ENCODE measurements at regions not wholly inside any gene's neighbourhood (a gene's known extent, or its start where the extent isn't known, plus 50 kb on each side); places are given as distances from the start of the nearest gene placed in this dataset.

DNA sequence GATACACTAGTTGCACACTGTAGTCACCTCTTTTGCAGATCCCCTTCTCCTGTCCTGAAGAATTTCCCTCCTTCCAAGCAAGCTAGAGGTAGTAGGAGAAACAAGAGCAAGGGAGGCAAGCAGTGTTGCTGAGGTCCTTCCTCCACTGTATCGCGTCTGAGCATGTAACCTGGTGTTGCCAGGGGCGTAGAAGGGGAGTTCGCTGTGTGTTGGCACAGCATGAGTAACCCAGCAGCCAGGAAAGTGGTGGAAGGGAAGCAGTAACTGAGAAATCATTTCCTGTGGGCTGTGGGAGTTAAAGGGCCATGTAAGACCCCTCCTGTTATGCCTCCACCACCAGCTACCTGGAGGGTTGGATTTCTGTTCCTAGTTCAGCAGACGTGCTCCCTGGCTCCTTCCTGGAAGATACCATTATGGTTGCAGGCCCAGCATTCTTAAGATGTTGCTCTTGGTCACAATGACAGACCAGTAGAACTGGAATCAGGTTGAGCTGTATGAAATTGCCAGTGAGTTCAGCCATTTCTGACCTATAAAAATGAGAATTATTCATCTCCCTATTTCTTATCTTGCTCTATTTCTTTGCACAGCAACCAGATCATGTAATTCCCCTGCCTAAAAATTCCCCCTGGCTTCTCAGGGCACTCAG is 215.3 kb upstream of the TOPAZ1 start:
- Histone ChIP-seq H3K36me3 (no peaks in the 10 kb centered on the region), H3K4me3 (no peak overlapping the region), H3K27ac (no peak overlapping the region), H3K9me3 (no peaks in the 10 kb centered on the region), H3K4me1 (no peaks in the 10 kb centered on the region), H3K27me3 (no peaks in the 10 kb centered on the region)
- intact Hi-C loops (cut with DNase I) = no loop called here
- no peak for TF ChIP-seq POLR2AphosphoS5 (IDR thresholded peaks at IDR 0.05; ENCODE audit: insufficient read depth in 1 of 2, low read depth in 1 of 2)
- TF ChIP-seq POLR2A (IDR thresholded peaks at IDR 0.05) = no peak
- TF ChIP-seq CTCF (IDR thresholded peaks at IDR 0.05) = no peak
- DNase-seq (ENCODE audit: extremely low spot score in 2 of 2) = no peak

- no peak overlapping the region for H3K27ac ChIP-seq
- intact Hi-C loops (cut with DNase I) = no loop called here
- TF ChIP-seq POLR2AphosphoS5 (IDR thresholded peaks at IDR 0.05; ENCODE audit: insufficient read depth in 1 of 2, low read depth in 1 of 2) (no peak), CTCF (IDR thresholded peaks at IDR 0.05) (no peak), POLR2A (IDR thresholded peaks at IDR 0.05) (no peak)
- no peaks in the 10 kb centered on the region for H3K36me3 ChIP-seq
- no peaks in the 10 kb centered on the region for H3K4me1 ChIP-seq
- no peaks in the 10 kb centered on the region for H3K9me3 ChIP-seq
- H3K27me3 ChIP-seq = no peaks in the 10 kb centered on the region
- peak in 1 of 2 donors; percentile 56 for DNase-seq (ENCODE audit: extremely low spot score in 2 of 2)
- H3K4me3 ChIP-seq = no peak overlapping the region
Observed at GRCh38 chr3:44029100-44029499, 212.6 kb upstream of the TOPAZ1 start.

- no peak for DNase-seq (ENCODE audit: extremely low spot score in 2 of 2)
- no peak overlapping the region for H3K27ac ChIP-seq
- intact Hi-C loops (cut with DNase I) = no loop called here
- H3K27me3 ChIP-seq = no peaks in the 10 kb centered on the region
- H3K4me3 ChIP-seq = no peak overlapping the region
- no peaks in the 10 kb centered on the region for H3K9me3 ChIP-seq
- H3K4me1 ChIP-seq = no peaks in the 10 kb centered on the region
- no peaks in the 10 kb centered on the region for H3K36me3 ChIP-seq
- TF ChIP-seq POLR2AphosphoS5 (IDR thresholded peaks at IDR 0.05; ENCODE audit: insufficient read depth in 1 of 2, low read depth in 1 of 2) (no peak), POLR2A (IDR thresholded peaks at IDR 0.05) (no peak), CTCF (IDR thresholded peaks at IDR 0.05) (no peak)
Observed at GRCh38 chr3:44030285-44030684, 211.4 kb upstream of the TOPAZ1 start.

DNA sequence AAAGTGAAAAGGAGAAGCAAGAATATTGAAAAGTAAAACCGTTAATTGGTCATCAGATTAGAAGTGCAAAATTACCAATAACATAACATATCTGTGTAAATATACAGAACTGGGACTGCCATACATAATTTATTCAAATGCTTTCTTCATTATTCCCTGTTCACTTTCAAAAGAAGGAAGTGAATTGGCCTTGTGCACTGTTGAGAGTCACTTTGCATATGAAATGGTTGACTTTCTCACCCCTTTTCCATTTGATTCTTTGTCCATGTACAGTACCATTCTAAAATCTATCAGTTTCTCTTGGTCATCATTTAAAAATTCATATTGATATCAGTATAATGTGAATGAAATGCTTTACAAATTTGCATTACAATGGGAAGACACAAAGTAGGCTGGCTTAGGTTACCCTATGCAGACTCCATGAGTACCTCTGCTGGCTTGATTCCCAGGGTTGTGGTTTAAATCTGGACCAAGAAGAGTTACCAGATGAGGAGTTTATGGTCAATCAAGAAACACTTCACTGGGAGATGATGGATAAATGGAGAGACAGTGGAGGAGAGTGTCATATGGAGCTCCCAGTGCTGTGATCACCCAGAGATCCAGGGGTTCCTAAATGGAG is 210.9 kb upstream of the TOPAZ1 start:
- no peak overlapping the region for H3K27ac ChIP-seq
- H3K9me3 ChIP-seq = no peaks in the 10 kb centered on the region
- H3K4me1 ChIP-seq = no peaks in the 10 kb centered on the region
- no peak for TF ChIP-seq POLR2A (IDR thresholded peaks at IDR 0.05)
- no peak for TF ChIP-seq CTCF (IDR thresholded peaks at IDR 0.05)
- TF ChIP-seq POLR2AphosphoS5 (IDR thresholded peaks at IDR 0.05; ENCODE audit: insufficient read depth in 1 of 2, low read depth in 1 of 2) = no peak
- H3K36me3 ChIP-seq = no peaks in the 10 kb centered on the region
- intact Hi-C loops (cut with DNase I) = no loop called here
- H3K27me3 ChIP-seq = no peaks in the 10 kb centered on the region
- DNase-seq (ENCODE audit: extremely low spot score in 2 of 2) = no peak
- H3K4me3 ChIP-seq = no peak overlapping the region

Data from vagina (tissue), 2 donors.